ENCODE measurements at regions not wholly inside any gene's neighbourhood (a gene's known extent, or its start where the extent isn't known, plus 50 kb on each side); places are given as distances from the start of the nearest gene placed in this dataset.

DNA sequence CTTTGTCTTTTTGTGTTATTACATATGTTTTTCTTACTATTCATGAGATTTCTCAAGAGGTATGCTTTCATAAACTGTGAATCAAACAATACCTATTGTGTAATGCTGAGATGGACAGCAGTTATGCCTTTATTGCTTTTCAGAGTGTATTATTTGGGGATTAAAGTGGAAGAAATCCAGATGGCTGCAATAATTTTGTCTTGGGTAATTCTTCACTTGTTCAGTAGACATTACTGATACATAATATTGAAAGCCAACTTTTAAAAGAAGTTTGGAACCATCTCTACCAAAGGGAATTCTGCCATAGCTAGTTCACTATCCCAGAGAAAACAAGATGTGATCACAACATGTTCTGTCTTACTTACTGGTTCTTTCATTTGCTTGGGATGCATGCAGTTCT lies 253.4 kb upstream of the ZSWIM2 start:
- TF ChIP-seq, protein P1, sequence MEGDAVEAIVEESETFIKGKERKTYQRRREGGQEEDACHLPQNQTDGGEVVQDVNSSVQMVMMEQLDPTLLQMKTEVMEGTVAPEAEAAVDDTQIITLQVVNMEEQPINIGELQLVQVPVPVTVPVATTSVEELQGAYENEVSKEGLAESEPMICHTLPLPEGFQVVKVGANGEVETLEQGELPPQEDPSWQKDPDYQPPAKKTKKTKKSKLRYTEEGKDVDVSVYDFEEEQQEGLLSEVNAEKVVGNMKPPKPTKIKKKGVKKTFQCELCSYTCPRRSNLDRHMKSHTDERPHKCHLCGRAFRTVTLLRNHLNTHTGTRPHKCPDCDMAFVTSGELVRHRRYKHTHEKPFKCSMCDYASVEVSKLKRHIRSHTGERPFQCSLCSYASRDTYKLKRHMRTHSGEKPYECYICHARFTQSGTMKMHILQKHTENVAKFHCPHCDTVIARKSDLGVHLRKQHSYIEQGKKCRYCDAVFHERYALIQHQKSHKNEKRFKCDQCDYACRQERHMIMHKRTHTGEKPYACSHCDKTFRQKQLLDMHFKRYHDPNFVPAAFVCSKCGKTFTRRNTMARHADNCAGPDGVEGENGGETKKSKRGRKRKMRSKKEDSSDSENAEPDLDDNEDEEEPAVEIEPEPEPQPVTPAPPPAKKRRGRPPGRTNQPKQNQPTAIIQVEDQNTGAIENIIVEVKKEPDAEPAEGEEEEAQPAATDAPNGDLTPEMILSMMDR (IDR thresholded peaks at IDR 0.05) = no peak
- TF ChIP-seq POLR2AphosphoS5 (IDR thresholded peaks at IDR 0.05) = no peak

Data from gastroesophageal sphincter (tissue), 3 donors.